CMK (cell line): ENCODE measurements at regions not wholly inside any gene's neighbourhood (a gene's known extent, or its start where the extent isn't known, plus 50 kb on each side); places are given as distances from the start of the nearest gene placed in this dataset.

ENCODE experiments used
- DNase-seq: peaks from one replicate; pipeline ENCODE4 v3.0.0-alpha.2; 2010; ENCODE audit warnings: low read depth

DNA sequence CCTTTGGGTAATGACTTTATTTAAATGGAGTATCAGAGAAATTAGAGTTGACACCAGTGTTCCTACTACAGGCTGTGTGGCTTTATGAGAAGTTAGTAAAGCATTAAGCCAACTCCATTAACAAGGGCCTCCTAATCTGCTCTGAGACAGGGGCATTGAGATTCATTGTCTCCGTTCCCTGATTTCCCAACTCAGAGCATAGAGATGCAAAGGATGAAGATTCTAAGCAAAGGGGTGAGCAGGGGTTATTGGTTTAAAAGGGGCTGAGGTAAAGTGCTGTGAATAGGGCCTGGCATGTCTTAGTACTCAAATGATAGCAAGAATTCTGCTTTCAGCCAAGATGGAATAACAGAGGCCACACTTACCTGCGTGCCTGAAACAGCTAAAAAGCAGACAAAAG is 428.4 kb downstream of the PTPRU start:
- no peak for DNase-seq

DNA sequence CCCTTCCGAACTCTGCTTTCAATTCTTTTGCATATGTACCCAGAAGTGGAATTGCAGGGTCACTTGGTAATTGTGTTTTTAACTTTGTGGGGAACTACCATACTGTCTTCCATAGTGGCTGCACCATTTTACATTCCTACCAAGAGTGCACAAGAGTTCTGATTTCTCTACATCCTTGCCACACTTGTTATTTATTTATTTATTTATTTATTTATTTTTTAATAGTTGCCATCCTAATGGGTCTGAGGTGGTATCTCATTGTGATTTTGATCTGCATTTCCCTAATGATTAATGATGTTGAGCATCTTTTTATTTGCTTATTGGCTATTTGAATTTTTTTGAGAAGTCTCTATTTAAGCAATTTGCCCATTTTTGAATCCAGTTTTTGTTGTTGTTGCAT is 422.4 kb downstream of the PTPRU start:
- no peak for DNase-seq

- DNase-seq, result no peak
Observed at GRCh38 chr1:29657816-29658215, 421.5 kb downstream of the PTPRU start.

GRCh38 chr1:29655945-29656850 is 419.9 kb downstream of the PTPRU start:
- no peak for DNase-seq

DNA sequence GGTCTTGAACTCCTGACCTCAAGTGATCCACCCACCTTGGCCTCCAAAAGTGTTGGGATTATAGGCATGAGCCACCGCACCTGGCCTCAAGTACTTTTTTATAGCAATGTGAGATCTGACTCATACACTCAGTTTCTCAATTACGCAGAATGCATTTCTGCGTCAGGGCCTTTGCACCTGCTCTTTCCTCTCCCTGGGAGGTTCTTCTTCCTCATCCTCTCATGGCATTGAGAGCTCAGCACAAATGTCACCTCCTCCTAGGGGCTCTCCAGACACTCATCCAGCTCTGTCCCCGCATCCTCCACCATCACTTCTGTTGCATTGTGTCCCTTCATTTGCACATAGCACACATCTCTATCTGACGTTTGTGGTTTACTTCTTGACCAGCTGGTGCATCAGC is 418.8 kb downstream of the PTPRU start:
- no peak for DNase-seq

- no peak for DNase-seq
Observed at GRCh38 chr1:29653886-29654450, 417.6 kb downstream of the PTPRU start.

GRCh38 chr1:29653034-29653810 is 416.9 kb downstream of the PTPRU start:
- DNase-seq, result no peak

GRCh38 chr1:29651684-29652665 is 415.7 kb downstream of the PTPRU start:
- DNase-seq, result no peak

DNA sequence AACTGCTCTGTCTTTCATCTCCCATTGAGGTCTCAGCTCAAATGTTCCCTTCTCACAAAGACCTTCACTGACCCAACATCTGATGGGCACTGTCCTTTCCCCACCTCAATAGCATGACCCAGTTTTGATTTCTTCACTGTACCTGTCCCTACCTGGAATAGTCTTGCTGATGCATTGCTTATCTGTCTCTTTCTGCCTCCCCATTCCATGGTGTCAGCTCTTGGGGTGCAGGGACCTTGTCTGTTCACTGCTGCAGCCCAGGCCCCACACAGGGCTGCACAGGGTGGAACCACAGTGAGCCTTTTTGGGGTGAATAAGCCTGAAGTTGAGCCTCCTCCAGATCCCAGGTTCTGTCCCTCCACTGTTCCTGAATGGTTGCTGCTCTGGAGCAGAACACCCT is 414.9 kb downstream of the PTPRU start:
- no peak for DNase-seq

- no peak for DNase-seq
Observed at GRCh38 chr1:29650476-29650875, 414.2 kb downstream of the PTPRU start.

DNA sequence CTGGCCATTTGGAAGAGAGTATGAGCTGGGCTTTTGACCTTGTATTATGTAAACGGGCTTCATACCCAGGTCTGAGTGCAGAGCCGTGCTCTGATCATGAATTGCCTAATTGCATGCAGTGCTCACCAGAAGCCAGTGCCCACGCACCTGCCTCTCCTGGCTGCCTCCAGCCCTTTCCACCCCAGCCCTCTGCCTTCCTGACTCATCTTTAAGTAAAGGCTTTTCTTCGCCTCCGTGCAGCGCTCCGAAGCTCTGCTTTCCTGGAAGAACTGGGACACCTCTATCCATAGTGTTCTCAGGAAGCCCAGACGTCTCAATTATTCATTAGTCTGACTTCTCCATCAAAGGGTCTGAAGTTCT is 413.7 kb downstream of the PTPRU start:
- DNase-seq, result no peak

DNA sequence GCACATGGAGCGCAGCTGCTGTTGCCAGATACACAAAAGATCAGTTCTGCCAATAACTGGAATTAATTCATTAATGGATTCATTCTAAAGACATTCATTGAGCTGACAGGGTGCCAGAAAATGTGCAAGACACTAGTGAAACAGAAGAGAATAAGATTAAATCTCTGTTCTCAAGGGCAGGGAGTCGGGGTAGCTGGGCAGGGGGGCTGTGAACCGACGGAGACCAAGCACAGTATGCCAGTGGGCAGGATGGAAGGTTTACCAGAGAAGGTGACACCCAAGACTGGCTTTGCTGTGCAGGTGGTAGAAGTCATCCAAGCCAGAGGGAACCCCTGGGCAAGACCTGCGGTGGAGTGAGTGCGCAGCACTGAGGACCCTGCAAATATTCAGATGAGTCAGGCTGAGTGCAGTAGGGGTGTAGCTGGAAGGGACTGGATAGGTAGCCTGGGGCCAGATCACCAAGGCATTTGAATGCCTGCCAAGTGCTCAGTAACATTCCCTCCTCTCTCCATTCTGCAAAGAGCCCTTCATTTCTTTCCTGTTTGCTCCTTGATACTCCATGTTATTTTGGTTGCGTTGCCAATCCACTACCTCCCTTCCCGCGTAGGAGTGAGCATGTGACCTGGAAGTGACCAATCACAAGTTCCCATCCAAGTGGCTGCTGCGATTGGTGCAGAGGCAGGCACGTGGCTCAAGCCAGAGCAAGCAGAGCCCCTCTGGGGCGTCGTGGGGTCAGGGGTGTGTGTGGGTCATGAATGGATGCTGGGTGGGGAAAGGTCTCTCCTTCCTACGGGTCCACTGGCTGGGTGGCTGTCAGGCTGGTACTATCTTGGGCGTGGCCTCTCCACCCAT is 413.1 kb downstream of the PTPRU start:
- no peak for DNase-seq

GRCh38 chr1:29648798-29649188 is 412.5 kb downstream of the PTPRU start:
- no peak for DNase-seq

DNA sequence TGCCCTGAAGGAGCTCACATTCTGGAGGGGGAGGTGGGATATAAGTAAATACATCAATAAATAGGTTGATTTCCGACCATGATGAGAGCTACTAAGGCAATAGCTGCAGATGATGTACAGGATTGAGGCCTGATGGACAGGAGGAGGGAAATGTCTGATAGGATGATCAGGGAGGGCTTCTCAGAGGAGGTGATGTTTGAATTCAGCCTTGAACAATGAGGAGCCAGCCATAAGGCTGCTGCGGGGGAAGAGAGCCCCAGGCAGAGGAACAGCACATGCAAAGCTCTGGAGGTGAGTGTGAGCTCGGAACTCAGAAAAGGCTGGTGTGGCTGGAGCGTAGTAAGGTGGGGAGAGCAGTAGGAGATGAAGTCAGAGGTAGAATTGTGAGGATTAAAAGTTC is 411.7 kb downstream of the PTPRU start:
- DNase-seq, result no peak

GRCh38 chr1:29647581-29647980 is 411.3 kb downstream of the PTPRU start:
- no peak for DNase-seq

- no peak for DNase-seq
Observed at GRCh38 chr1:29646161-29646775, 409.9 kb downstream of the PTPRU start.

DNA sequence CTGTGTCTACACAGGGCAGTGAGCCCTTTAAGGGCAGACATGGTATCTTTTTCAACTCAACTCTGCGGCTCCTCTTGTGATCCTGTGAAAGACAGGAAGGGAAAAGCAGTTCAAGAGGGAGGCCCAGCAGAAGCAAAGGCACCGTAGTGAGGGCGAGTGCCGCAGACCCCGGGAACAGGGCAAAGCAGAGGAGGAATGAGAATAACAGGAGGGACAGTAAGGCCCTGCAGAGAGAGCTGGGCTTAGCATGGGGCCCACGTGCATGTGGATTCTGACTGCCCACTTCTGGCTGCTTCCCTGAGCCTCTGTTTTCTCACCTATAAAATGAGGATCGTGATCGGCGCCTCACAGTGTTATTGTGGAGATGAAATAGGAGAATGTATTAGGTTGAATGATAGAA is 409.3 kb downstream of the PTPRU start:
- DNase-seq, result no peak

- DNase-seq, result no peak
Observed at GRCh38 chr1:29644812-29645211, 408.5 kb downstream of the PTPRU start.

- DNase-seq, result no peak
Observed at GRCh38 chr1:29643838-29644440, 407.6 kb downstream of the PTPRU start.

- no peak for DNase-seq
Observed at GRCh38 chr1:29643281-29643680, 407.0 kb downstream of the PTPRU start.
